ENCODE measurements at regions not wholly inside any gene's neighbourhood (a gene's known extent, or its start where the extent isn't known, plus 50 kb on each side); places are given as distances from the start of the nearest gene placed in this dataset.
"Not testable (repeated sequence)": the region's sequence is repeated elsewhere in the genome, so short reads cannot be mapped to it uniquely, and the experiment has no call there.

GRCh38 chr10:130513686-130514476 lies 377.7 kb downstream of the GLRX3 start:
- DNase-seq (ENCODE audit: low read depth in 1 of 2, low spot score in 1 of 2): no peak
- H3K4me3 ChIP-seq (replicated peaks; ENCODE audit: insufficient read depth, low read length): no peak overlapping the region
- no peak overlapping the region for H3K27ac ChIP-seq (replicated peaks)
- no peak for TF ChIP-seq REST (IDR thresholded peaks at IDR 0.05; ENCODE audit: insufficient replicate concordance, low read depth)
- TF ChIP-seq CTCF (IDR thresholded peaks at IDR 0.05; ENCODE audit: insufficient read depth, low read length): no peak
- no peak for TF ChIP-seq POLR2AphosphoS5 (IDR thresholded peaks at IDR 0.05; ENCODE audit: low read depth)
- no peak for TF ChIP-seq GABPA (IDR thresholded peaks at IDR 0.05; ENCODE audit: low read depth)
- TF ChIP-seq SPI1 (IDR thresholded peaks at IDR 0.05; ENCODE audit: borderline replicate concordance, low read depth): no peak
- H3K27me3 ChIP-seq (ENCODE audit: insufficient read depth, poor library complexity, severe bottlenecking): no peaks in the 10 kb centered on the region

GRCh38 chr10:130515670-130516069 lies 379.5 kb downstream of the GLRX3 start:
- no peak for TF ChIP-seq REST (IDR thresholded peaks at IDR 0.05; ENCODE audit: insufficient replicate concordance, low read depth)
- TF ChIP-seq CTCF (IDR thresholded peaks at IDR 0.05; ENCODE audit: insufficient read depth, low read length): no peak
- TF ChIP-seq POLR2AphosphoS5 (IDR thresholded peaks at IDR 0.05; ENCODE audit: low read depth): no peak
- TF ChIP-seq SPI1 (IDR thresholded peaks at IDR 0.05; ENCODE audit: borderline replicate concordance, low read depth): no peak
- no peak for TF ChIP-seq GABPA (IDR thresholded peaks at IDR 0.05; ENCODE audit: low read depth)
- H3K4me3 ChIP-seq (replicated peaks; ENCODE audit: insufficient read depth, low read length): no peak overlapping the region
- DNase-seq (ENCODE audit: low read depth in 1 of 2, low spot score in 1 of 2): no peak
- H3K27me3 ChIP-seq (ENCODE audit: insufficient read depth, poor library complexity, severe bottlenecking): no peaks in the 10 kb centered on the region
- no peak overlapping the region for H3K27ac ChIP-seq (replicated peaks)

GRCh38 chr10:130516141-130516735 lies 380.0 kb downstream of the GLRX3 start:
- no peak for TF ChIP-seq POLR2AphosphoS5 (IDR thresholded peaks at IDR 0.05; ENCODE audit: low read depth)
- no peak for TF ChIP-seq REST (IDR thresholded peaks at IDR 0.05; ENCODE audit: insufficient replicate concordance, low read depth)
- TF ChIP-seq SPI1 (IDR thresholded peaks at IDR 0.05; ENCODE audit: borderline replicate concordance, low read depth): no peak
- no peak for TF ChIP-seq CTCF (IDR thresholded peaks at IDR 0.05; ENCODE audit: insufficient read depth, low read length)
- no peak for TF ChIP-seq GABPA (IDR thresholded peaks at IDR 0.05; ENCODE audit: low read depth)

GRCh38 chr10:130518921-130519320 lies 382.7 kb downstream of the GLRX3 start:
- H3K27me3 ChIP-seq (ENCODE audit: insufficient read depth, poor library complexity, severe bottlenecking); DNase-seq (ENCODE audit: low read depth in 1 of 2, low spot score in 1 of 2); H3K27ac ChIP-seq (replicated peaks); H3K4me3 ChIP-seq (replicated peaks; ENCODE audit: insufficient read depth, low read length): not testable (repeated sequence)

More at GRCh38 chr10:130516141-130516735, 380.0 kb downstream of the GLRX3 start:
- H3K27me3 ChIP-seq (ENCODE audit: insufficient read depth, poor library complexity, severe bottlenecking): no peaks in the 10 kb centered on the region
- no peak overlapping the region for H3K4me3 ChIP-seq (replicated peaks; ENCODE audit: insufficient read depth, low read length)
- DNase-seq (ENCODE audit: low read depth in 1 of 2, low spot score in 1 of 2): no peak
- no peak overlapping the region for H3K27ac ChIP-seq (replicated peaks)
